Midbrain (tissue), 1 donor: ENCODE measurements at regions not wholly inside any gene's neighbourhood (a gene's known extent, or its start where the extent isn't known, plus 50 kb on each side); places are given as distances from the start of the nearest gene placed in this dataset.
"Not testable (repeated sequence)": the region's sequence is repeated elsewhere in the genome, so short reads cannot be mapped to it uniquely, and the experiment has no call there.

Source experiments
- DNase-seq: peaks from one replicate; lab custom pipeline; 2025; lab: John Stamatoyannopoulos, UW

- no peak for DNase-seq
These were observed 258.8 kb downstream of the AHR start for GRCh38 chr7:17557251-17557671.

GRCh38 chr7:17558135-17558534 is 259.7 kb downstream of the AHR start:
- no peak for DNase-seq

GRCh38 chr7:17558558-17559332 is 260.3 kb downstream of the AHR start:
- no peak for DNase-seq

GRCh38 chr7:17559388-17559787 is 260.9 kb downstream of the AHR start:
- DNase-seq, result no peak

GRCh38 chr7:17560516-17560915 is 262.1 kb downstream of the AHR start:
- DNase-seq, result no peak

- DNase-seq, result no peak
These were observed 262.5 kb downstream of the AHR start for GRCh38 chr7:17560966-17561365.

GRCh38 chr7:17564678-17565212 is 266.3 kb downstream of the AHR start:
- DNase-seq, result no peak

GRCh38 chr7:17580141-17580540 is 281.7 kb downstream of the AHR start:
- no peak for DNase-seq

- DNase-seq, result no peak
These were observed 282.4 kb downstream of the AHR start for GRCh38 chr7:17580856-17581255.

GRCh38 chr7:17581301-17581700 is 282.8 kb downstream of the AHR start:
- no peak for DNase-seq

GRCh38 chr7:17582696-17583095 is 284.2 kb downstream of the AHR start:
- DNase-seq, result not testable (repeated sequence)

GRCh38 chr7:17583786-17584185 is 285.3 kb downstream of the AHR start:
- DNase-seq, result no peak

- no peak for DNase-seq
These were observed 286.4 kb downstream of the AHR start for GRCh38 chr7:17584822-17585221.

GRCh38 chr7:17586711-17587110 is 288.3 kb downstream of the AHR start:
- no peak for DNase-seq

GRCh38 chr7:17588730-17589129 is 290.3 kb downstream of the AHR start:
- no peak for DNase-seq

GRCh38 chr7:17589671-17590070 is 291.2 kb downstream of the AHR start:
- DNase-seq, result no peak

GRCh38 chr7:17590221-17590620 is 291.8 kb downstream of the AHR start:
- no peak for DNase-seq

GRCh38 chr7:17593819-17594419 is 295.5 kb downstream of the AHR start:
- no peak for DNase-seq

- no peak for DNase-seq
These were observed 297.1 kb downstream of the AHR start for GRCh38 chr7:17595546-17595945.

- no peak for DNase-seq
These were observed 299.9 kb downstream of the AHR start for GRCh38 chr7:17598305-17598704.

- DNase-seq, result no peak
These were observed 300.4 kb downstream of the AHR start for GRCh38 chr7:17598846-17599245.

GRCh38 chr7:17599733-17600339 is 301.4 kb downstream of the AHR start:
- no peak for DNase-seq

GRCh38 chr7:17600340-17600752 is 301.9 kb downstream of the AHR start:
- no peak for DNase-seq
